ENCODE measurements at regions not wholly inside any gene's neighbourhood (a gene's known extent, or its start where the extent isn't known, plus 50 kb on each side); places are given as distances from the start of the nearest gene placed in this dataset.

DNA sequence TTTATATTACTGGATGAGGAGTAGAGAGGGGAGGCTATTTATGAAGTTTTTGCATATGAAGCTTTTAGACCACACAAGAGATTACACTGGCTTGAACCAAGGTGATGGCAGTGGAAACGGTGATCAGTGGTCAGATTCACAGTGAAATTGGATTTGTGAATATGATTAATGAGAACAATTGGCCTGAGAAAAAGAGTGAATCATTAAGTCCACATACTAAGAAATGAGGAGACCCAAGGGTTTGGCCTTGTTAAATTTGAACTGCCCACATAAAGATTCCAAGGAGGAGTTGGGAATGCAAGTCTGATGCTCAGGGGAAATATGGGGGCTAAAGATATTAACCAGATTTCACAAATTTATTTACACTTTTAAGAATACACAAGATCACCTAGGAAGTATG, 155.3 kb upstream of the ADGRL3 start:
- ChIA-PET POLR2A (no interaction called here), SMC1A (ENCODE audit: uncharacterized antibody, unreplicated experiment) (interaction anchor here (0.6 kb wide), 1 partner anchor 574 kb away, joined by 4 read pairs; no protein-coding TSS in a partner anchor), RAD21 (ENCODE audit: unreplicated experiment) (no interaction called here), CTCF (no interaction called here)
- intact Hi-C loops (cut with micrococcal nuclease; ENCODE audit: unreplicated experiment) (no loop called here), in situ Hi-C loops (cut with MboI) (no loop called here)
- Histone ChIP-seq H3K4me1 (ENCODE audit: control insufficient read depth, insufficient read depth, low read length) (no peaks in the 10 kb centered on the region), H4K20me1 (ENCODE audit: control insufficient read depth, insufficient read depth) (no peaks in the 10 kb centered on the region), H3K79me2 (ENCODE audit: control insufficient read depth, insufficient read depth, low read length) (no peaks in the 10 kb centered on the region), H3K9me3 (replicated peaks; ENCODE audit: control insufficient read depth, insufficient read depth, low read length) (no peaks in the 10 kb centered on the region), H3K27me3 (replicated peaks in 1 of 2; ENCODE audit: control insufficient read depth in 2 of 2, insufficient read depth in 2 of 2, low read length in 1 of 2) (no peaks in the 10 kb centered on the region), H3K4me3 (no peak overlapping the region), H3K27ac (ENCODE audit: control insufficient read depth, insufficient read depth) (no peak overlapping the region), H3K4me2 (ENCODE audit: control insufficient read depth, insufficient read depth) (no peak overlapping the region), H3K9ac (ENCODE audit: control insufficient read depth, insufficient read depth, low read length) (no peak overlapping the region), H3K36me3 (ENCODE audit: control insufficient read depth in 2 of 2, insufficient read depth in 2 of 2, low read length in 1 of 2) (no peaks in the 10 kb centered on the region), H2AFZ (ENCODE audit: control insufficient read depth, low read depth, low read length) (no peak overlapping the region)
- ATAC-seq (no peak), DNase-seq (ENCODE audit: low read depth, low spot score) (no peak), FAIRE-seq (no peak)
- BruUV-seq (replicated peaks): no TSS peak
- WGBS (ENCODE audit: insufficient coverage, insufficient replicate concordance, low lambda C conversion rate, missing lambda C conversion rate): 0% methylated on average over 1 of the region's 1 CpG
- TF ChIP-seq, protein P1, sequence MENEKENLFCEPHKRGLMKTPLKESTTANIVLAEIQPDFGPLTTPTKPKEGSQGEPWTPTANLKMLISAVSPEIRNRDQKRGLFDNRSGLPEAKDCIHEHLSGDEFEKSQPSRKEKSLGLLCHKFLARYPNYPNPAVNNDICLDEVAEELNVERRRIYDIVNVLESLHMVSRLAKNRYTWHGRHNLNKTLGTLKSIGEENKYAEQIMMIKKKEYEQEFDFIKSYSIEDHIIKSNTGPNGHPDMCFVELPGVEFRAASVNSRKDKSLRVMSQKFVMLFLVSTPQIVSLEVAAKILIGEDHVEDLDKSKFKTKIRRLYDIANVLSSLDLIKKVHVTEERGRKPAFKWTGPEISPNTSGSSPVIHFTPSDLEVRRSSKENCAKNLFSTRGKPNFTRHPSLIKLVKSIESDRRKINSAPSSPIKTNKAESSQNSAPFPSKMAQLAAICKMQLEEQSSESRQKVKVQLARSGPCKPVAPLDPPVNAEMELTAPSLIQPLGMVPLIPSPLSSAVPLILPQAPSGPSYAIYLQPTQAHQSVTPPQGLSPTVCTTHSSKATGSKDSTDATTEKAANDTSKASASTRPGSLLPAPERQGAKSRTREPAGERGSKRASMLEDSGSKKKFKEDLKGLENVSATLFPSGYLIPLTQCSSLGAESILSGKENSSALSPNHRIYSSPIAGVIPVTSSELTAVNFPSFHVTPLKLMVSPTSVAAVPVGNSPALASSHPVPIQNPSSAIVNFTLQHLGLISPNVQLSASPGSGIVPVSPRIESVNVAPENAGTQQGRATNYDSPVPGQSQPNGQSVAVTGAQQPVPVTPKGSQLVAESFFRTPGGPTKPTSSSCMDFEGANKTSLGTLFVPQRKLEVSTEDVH (IDR thresholded peaks at IDR 0.05; ENCODE audit: low read depth, partially characterized antibody): no peak
- TF ChIP-seq WRNIP1 (IDR thresholded peaks at IDR 0.05; ENCODE audit: borderline replicate concordance, low read depth, low read length) (no peak), SIX5 (IDR thresholded peaks at IDR 0.05; ENCODE audit: low read depth, low read length, severe bottlenecking) (no peak), SUPT20H (IDR thresholded peaks at IDR 0.05; ENCODE audit: borderline replicate concordance, control insufficient read depth, low read depth, low read length) (no peak), FOS (IDR thresholded peaks at IDR 0.05; ENCODE audit: borderline replicate concordance, extremely low read depth, insufficient read length) (no peak), RAD21 (IDR thresholded peaks at IDR 0.05; ENCODE audit: insufficient read depth, low read depth, low read length) (no peak), MEF2B (IDR thresholded peaks at IDR 0.05; ENCODE audit: partially characterized antibody, poor library complexity, severe bottlenecking) (no peak), HCFC1 (IDR thresholded peaks at IDR 0.05; ENCODE audit: low read length) (no peak)
- TF ChIP-seq, protein P2, sequence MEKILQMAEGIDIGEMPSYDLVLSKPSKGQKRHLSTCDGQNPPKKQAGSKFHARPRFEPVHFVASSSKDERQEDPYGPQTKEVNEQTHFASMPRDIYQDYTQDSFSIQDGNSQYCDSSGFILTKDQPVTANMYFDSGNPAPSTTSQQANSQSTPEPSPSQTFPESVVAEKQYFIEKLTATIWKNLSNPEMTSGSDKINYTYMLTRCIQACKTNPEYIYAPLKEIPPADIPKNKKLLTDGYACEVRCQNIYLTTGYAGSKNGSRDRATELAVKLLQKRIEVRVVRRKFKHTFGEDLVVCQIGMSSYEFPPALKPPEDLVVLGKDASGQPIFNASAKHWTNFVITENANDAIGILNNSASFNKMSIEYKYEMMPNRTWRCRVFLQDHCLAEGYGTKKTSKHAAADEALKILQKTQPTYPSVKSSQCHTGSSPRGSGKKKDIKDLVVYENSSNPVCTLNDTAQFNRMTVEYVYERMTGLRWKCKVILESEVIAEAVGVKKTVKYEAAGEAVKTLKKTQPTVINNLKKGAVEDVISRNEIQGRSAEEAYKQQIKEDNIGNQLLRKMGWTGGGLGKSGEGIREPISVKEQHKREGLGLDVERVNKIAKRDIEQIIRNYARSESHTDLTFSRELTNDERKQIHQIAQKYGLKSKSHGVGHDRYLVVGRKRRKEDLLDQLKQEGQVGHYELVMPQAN (conservative IDR thresholded peaks at IDR 0.05): no peak
- TF ChIP-seq, protein P3, sequence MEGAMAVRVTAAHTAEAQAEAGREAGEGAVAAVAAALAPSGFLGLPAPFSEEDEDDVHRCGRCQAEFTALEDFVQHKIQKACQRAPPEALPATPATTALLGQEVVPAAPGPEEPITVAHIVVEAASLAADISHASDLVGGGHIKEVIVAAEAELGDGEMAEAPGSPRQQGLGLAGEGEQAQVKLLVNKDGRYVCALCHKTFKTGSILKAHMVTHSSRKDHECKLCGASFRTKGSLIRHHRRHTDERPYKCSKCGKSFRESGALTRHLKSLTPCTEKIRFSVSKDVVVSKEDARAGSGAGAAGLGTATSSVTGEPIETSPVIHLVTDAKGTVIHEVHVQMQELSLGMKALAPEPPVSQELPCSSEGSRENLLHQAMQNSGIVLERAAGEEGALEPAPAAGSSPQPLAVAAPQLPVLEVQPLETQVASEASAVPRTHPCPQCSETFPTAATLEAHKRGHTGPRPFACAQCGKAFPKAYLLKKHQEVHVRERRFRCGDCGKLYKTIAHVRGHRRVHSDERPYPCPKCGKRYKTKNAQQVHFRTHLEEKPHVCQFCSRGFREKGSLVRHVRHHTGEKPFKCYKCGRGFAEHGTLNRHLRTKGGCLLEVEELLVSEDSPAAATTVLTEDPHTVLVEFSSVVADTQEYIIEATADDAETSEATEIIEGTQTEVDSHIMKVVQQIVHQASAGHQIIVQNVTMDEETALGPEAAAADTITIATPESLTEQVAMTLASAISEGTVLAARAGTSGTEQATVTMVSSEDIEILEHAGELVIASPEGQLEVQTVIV (IDR thresholded peaks at IDR 0.05; ENCODE audit: borderline replicate concordance, partially characterized antibody): no peak
- TF ChIP-seq, protein P4, sequence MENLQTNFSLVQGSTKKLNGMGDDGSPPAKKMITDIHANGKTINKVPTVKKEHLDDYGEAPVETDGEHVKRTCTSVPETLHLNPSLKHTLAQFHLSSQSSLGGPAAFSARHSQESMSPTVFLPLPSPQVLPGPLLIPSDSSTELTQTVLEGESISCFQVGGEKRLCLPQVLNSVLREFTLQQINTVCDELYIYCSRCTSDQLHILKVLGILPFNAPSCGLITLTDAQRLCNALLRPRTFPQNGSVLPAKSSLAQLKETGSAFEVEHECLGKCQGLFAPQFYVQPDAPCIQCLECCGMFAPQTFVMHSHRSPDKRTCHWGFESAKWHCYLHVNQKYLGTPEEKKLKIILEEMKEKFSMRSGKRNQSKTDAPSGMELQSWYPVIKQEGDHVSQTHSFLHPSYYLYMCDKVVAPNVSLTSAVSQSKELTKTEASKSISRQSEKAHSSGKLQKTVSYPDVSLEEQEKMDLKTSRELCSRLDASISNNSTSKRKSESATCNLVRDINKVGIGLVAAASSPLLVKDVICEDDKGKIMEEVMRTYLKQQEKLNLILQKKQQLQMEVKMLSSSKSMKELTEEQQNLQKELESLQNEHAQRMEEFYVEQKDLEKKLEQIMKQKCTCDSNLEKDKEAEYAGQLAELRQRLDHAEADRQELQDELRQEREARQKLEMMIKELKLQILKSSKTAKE (IDR thresholded peaks at IDR 0.05; ENCODE audit: low read depth, poor library complexity, severe bottlenecking): no peak
- TF ChIP-seq, protein P5, sequence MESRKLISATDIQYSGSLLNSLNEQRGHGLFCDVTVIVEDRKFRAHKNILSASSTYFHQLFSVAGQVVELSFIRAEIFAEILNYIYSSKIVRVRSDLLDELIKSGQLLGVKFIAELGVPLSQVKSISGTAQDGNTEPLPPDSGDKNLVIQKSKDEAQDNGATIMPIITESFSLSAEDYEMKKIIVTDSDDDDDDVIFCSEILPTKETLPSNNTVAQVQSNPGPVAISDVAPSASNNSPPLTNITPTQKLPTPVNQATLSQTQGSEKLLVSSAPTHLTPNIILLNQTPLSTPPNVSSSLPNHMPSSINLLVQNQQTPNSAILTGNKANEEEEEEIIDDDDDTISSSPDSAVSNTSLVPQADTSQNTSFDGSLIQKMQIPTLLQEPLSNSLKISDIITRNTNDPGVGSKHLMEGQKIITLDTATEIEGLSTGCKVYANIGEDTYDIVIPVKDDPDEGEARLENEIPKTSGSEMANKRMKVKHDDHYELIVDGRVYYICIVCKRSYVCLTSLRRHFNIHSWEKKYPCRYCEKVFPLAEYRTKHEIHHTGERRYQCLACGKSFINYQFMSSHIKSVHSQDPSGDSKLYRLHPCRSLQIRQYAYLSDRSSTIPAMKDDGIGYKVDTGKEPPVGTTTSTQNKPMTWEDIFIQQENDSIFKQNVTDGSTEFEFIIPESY (IDR thresholded peaks at IDR 0.05): no peak

All from GM12878 (cell line).